CD4-positive, alpha-beta T cell (primary cell): ENCODE measurements at regions not wholly inside any gene's neighbourhood (a gene's known extent, or its start where the extent isn't known, plus 50 kb on each side); places are given as distances from the start of the nearest gene placed in this dataset.

Source experiments
- ATAC-seq: fragments of 200-7000 bp; cut with Tn5 transposase; one replicate; pipeline ENCODE4 v1.10.0; 2022; ENCODE audit warnings: mild to moderate bottlenecking; ENCODE audit not compliant: poor library complexity
- CTCF ChIA-PET: fragments of 350-600 bp; sonication (Branson Sonifier 250); formaldehyde crosslinking; loops from one replicate; lab custom pipeline; 2021; ENCODE audit warnings: antibody characterized with exemption, inconsistent platforms; lab: Charles Lee
- POLR2A ChIA-PET: fragments of 350-600 bp; sonication (Branson Sonifier 250); formaldehyde crosslinking; loops from one replicate; lab custom pipeline; 2021; ENCODE audit warnings: antibody characterized with exemption, inconsistent platforms; lab: Charles Lee
- DNase-seq, 14 experiments: peaks; one replicate each; pipeline ENCODE4 v3.0.0-alpha.2; 2013 to 2020; ENCODE audit warnings: mixed read lengths in 2 of 14
- H3K27ac ChIP-seq, 2 donors: one replicate each; pipeline versions ENCODE4 v1.5.1 to v1.7.0; 2013; ENCODE audit warnings: low read length in 2 of 2, low read depth in 1 of 2, mild to moderate bottlenecking in 1 of 2
- H3K27me3 ChIP-seq, 2 experiments: 1 replicate in 1 of 2; 2 replicates in 1 of 2; pipeline versions ENCODE4 v1.6.1 to v1.7.0; 2013; ENCODE audit warnings: low read length in 2 of 2, control low read depth in 1 of 2, mild to moderate bottlenecking in 1 of 2, moderate library complexity in 1 of 2; ENCODE audit not compliant: insufficient read depth in 2 of 2, control insufficient read depth in 1 of 2
- H3K36me3 ChIP-seq: one replicate; pipeline ENCODE4 v1.6.1; 2013; ENCODE audit warnings: low read length, control low read depth; ENCODE audit not compliant: insufficient read depth
- H3K4me1 ChIP-seq: one replicate; pipeline ENCODE4 v1.6.1; 2013; ENCODE audit warnings: low read length, control low read depth; ENCODE audit not compliant: insufficient read depth
- H3K4me3 ChIP-seq: one replicate; pipeline ENCODE4 v1.5.1; 2013; ENCODE audit warnings: mild to moderate bottlenecking, low read length, moderate library complexity
- H3K9me3 ChIP-seq, 2 experiments: 1 replicate in 1 of 2; 2 replicates in 1 of 2; pipeline versions ENCODE4 v1.6.1 to v1.7.0; 2013; ENCODE audit warnings: low read length in 2 of 2, mild to moderate bottlenecking in 2 of 2, control low read depth in 1 of 2, moderate library complexity in 1 of 2; ENCODE audit not compliant: control insufficient read depth in 1 of 2, insufficient read depth in 1 of 2
- H3K27ac Mint-ChIP-seq: one replicate; pipeline ENCODE4 v1.8.0; 2020; ENCODE audit warnings: mixed read lengths
- H3K27me3 Mint-ChIP-seq: one replicate; pipeline ENCODE4 v1.8.0; 2021; ENCODE audit warnings: mixed read lengths
- H3K36me3 Mint-ChIP-seq: one replicate; pipeline ENCODE4 v1.8.0; 2021; ENCODE audit warnings: low read depth, mixed read lengths
- H3K4me1 Mint-ChIP-seq: one replicate; pipeline ENCODE4 v1.8.0; 2021; ENCODE audit warnings: low read depth, mixed read lengths
- H3K4me3 Mint-ChIP-seq: one replicate; pipeline ENCODE4 v1.8.0; 2020; ENCODE audit warnings: mild to moderate bottlenecking, mixed read lengths
- H3K9me3 Mint-ChIP-seq: one replicate; pipeline ENCODE4 v1.8.0; 2020; ENCODE audit warnings: mixed read lengths
- intact Hi-C, 2 experiments: fragments of 100-400 bp; cut with DNase I in 1 of 2; cut with micrococcal nuclease in 1 of 2; formaldehyde crosslinking; loops; one replicate each; pipeline versions ENCODE4 v1.15.1 to v1.9.0; 2023 to 2025; cut with DNase I, micrococcal nuclease
- TF ChIP-seq, protein P1 (sequence below): fragments of 200-600 bp; IDR thresholded peaks from one replicate; pipeline ENCODE4 v1.8.0; 2022; ENCODE audit warnings: antibody characterized with exemption, mild to moderate bottlenecking

DNA sequence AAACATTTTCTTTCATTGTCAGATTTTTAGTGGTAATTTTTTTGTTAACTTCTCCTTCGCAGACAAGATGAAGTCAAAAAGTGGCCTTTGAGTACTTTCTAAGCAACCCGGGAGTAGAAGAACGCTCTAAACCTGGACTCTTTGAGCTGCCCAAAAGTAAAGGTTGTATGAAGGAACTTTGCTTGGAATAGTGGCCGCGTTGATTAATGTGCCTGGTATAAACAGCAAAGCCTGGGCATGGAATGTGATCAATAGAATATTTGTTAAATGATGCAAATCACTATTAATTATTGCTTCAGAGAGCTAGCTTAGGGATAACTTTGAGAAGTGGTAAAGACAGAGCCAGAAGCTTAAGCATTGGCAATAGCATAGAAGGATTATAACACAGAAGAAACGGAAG, 475.1 kb upstream of the ANKRD30A start:
- intact Hi-C loops: no loop called here
- peaks cover 0 to 18% of the 10 kb centered on the region in 2 experiments for H3K9me3 ChIP-seq
- ChIA-PET POLR2A (no interaction called here), CTCF (no interaction called here)
- H3K9me3 Mint-ChIP-seq: peaks cover 7% of the 10 kb centered on the region
- H3K4me1 ChIP-seq: no peaks in the 10 kb centered on the region
- H3K36me3 ChIP-seq: no peaks in the 10 kb centered on the region
- H3K4me3 ChIP-seq: no peak overlapping the region
- ATAC-seq (no peak), DNase-seq (no peak)
- no peaks in the 10 kb centered on the region for H3K36me3 Mint-ChIP-seq
- no peaks in the 10 kb centered on the region for H3K27me3 Mint-ChIP-seq
- H3K4me3 Mint-ChIP-seq: no peak overlapping the region
- TF ChIP-seq, protein P1, sequence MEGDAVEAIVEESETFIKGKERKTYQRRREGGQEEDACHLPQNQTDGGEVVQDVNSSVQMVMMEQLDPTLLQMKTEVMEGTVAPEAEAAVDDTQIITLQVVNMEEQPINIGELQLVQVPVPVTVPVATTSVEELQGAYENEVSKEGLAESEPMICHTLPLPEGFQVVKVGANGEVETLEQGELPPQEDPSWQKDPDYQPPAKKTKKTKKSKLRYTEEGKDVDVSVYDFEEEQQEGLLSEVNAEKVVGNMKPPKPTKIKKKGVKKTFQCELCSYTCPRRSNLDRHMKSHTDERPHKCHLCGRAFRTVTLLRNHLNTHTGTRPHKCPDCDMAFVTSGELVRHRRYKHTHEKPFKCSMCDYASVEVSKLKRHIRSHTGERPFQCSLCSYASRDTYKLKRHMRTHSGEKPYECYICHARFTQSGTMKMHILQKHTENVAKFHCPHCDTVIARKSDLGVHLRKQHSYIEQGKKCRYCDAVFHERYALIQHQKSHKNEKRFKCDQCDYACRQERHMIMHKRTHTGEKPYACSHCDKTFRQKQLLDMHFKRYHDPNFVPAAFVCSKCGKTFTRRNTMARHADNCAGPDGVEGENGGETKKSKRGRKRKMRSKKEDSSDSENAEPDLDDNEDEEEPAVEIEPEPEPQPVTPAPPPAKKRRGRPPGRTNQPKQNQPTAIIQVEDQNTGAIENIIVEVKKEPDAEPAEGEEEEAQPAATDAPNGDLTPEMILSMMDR: no peak
- H3K27ac ChIP-seq: no peak overlapping the region
- no peaks in the 10 kb centered on the region for H3K4me1 Mint-ChIP-seq
- H3K27ac Mint-ChIP-seq: no peak overlapping the region
- no peaks in the 10 kb centered on the region for H3K27me3 ChIP-seq

DNA sequence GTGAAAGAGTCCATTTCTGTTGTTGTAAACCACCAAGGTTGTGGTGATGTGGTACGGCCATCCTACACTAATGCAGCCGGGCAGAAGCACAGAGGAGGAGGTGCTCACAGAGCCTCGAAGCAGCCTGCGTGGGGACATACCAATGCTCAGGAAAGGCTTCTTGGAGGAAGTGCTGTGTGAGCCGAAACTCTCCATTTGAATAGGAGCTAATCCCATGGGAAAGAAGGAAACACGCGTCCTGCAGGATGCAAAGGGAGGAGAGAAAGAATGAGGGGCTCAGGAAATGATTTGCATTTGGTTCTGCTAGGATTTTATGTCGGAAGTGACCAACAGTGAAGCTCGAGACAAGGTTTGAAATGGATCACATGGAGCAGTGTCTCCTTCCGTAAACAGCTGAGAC, 477.9 kb upstream of the ANKRD30A start:
- Mint-ChIP-seq H3K9me3 (peaks cover 4% of the 10 kb centered on the region), H3K4me1 (no peaks in the 10 kb centered on the region), H3K27ac (no peak overlapping the region), H3K27me3 (no peaks in the 10 kb centered on the region), H3K4me3 (no peak overlapping the region), H3K36me3 (no peaks in the 10 kb centered on the region)
- DNase-seq (no peak), ATAC-seq (no peak)
- H3K4me1 ChIP-seq: no peaks in the 10 kb centered on the region
- intact Hi-C loops: no loop called here
- no peak overlapping the region for H3K4me3 ChIP-seq
- ChIA-PET POLR2A (no interaction called here), CTCF (no interaction called here)
- H3K9me3 ChIP-seq: peaks cover 0 to 14% of the 10 kb centered on the region in 2 experiments
- no peaks in the 10 kb centered on the region for H3K27me3 ChIP-seq
- no peak overlapping the region for H3K27ac ChIP-seq
- TF ChIP-seq, protein P1: no peak
- H3K36me3 ChIP-seq: no peaks in the 10 kb centered on the region

DNA sequence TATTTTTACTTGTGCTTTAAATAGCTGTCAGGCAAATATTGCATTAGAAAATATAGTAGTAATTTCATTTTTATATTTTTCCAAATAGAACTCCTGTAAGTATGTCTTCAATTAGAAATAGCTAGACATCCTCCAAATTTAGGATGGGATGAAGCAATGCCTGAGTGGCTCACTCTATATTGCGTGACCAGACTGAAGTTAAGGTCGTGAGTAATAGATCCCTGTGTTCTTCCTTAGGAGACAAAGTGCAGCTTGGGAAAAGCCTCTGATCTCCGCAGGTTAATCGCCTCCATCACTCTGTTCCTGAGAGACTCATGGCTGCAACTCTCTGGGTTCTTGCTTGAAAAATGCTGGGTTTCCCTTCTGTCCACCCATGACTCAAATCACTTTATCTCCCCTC, 484.8 kb upstream of the ANKRD30A start:
- intact Hi-C loops: no loop called here
- Histone ChIP-seq H3K36me3 (no peaks in the 10 kb centered on the region), H3K4me3 (no peak overlapping the region), H3K27me3 (no peaks in the 10 kb centered on the region), H3K4me1 (no peaks in the 10 kb centered on the region), H3K9me3 (peaks cover 0 to 18% of the 10 kb centered on the region in 2 experiments), H3K27ac (no peak overlapping the region)
- Mint-ChIP-seq H3K9me3 (peaks cover 8% of the 10 kb centered on the region), H3K36me3 (no peaks in the 10 kb centered on the region), H3K27ac (no peak overlapping the region), H3K27me3 (no peaks in the 10 kb centered on the region), H3K4me3 (no peak overlapping the region), H3K4me1 (no peaks in the 10 kb centered on the region)
- ATAC-seq (no peak), DNase-seq (no peak)
- TF ChIP-seq, protein P1: no peak
- CTCF ChIA-PET: interaction anchor here (0.6 kb wide), 1 partner anchor 59 kb away, joined by 3 read pairs; no protein-coding TSS in a partner anchor
- POLR2A ChIA-PET: no interaction called here
